ENCODE measurements at regions not wholly inside any gene's neighbourhood (a gene's known extent, or its start where the extent isn't known, plus 50 kb on each side); places are given as distances from the start of the nearest gene placed in this dataset.

DNA sequence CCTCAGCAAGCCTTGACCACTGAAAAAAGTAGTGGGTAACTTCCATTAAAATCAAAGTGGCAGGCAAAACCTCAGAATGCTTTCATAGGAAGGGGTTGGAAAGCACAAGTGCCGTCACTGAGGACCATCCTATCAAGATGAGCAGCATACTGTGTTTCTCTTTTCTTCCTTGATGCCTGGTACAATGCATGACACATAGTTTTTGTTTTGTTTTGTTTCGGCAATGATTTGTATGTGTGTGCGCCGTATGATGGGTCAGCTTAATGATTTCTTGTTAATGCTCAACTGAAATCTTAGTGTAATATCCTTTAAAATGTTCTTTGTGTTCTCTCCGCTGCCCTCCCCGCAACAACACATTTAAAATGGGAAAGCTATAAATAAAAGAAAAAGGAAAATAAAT lies 476.4 kb upstream of the KCNMB2 start:
- H3K36me3 Mint-ChIP-seq (ENCODE audit: low read depth), result no peaks in the 10 kb centered on the region

DNA sequence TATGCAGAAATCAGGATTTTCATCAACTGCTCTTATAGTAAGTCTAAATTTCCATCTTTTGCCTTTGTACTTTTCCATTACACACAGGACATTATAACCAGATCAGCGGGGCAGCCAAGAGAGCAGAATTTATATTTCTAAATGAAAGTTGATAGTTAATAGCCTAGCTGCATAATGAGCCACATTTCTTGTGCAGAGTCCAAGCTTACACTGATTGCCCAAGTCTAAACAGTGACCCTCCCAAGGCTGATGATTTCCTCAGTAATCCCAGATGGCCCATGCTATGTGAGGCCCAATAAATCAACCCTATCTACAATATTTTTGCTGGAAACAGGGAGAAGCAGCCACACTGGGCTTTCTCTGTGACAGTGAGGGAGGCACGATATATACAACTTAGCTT lies 475.8 kb upstream of the KCNMB2 start:
- H3K9me3 Mint-ChIP-seq (ENCODE audit: insufficient read depth), result no peaks in the 10 kb centered on the region

More for the DNA sequence above, 476.4 kb upstream of the KCNMB2 start:
- Mint-ChIP-seq H3K9me3 (ENCODE audit: insufficient read depth) (no peaks in the 10 kb centered on the region), H3K4me3 (no peak overlapping the region), H3K4me1 (ENCODE audit: low read depth) (no peaks in the 10 kb centered on the region), H3K27me3 (ENCODE audit: low read depth) (no peaks in the 10 kb centered on the region), H3K27ac (no peak overlapping the region)
- POLR2A ChIA-PET, result no interaction called here
- DNase-seq, result no peak
- CTCF ChIA-PET, result no interaction called here
- ATAC-seq, result no peak

DNA sequence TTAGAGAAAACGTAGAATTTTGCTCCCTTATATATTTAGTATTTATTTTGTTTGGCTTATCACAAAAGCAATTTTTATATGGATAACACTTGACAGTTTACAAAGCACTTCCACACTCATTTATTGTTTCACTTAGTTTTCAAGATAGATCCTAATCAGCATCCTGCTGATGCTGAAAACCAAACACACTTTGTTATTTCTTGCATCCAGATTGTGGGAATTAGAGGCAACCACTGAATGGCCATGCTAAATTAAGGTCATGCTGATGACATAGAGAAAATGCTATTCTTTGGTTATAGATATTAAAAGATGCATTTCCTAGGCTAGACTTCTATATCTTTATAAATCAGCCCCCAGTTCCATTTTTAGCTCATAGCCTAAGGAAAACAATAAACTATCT lies 474.1 kb upstream of the KCNMB2 start:
- no peaks in the 10 kb centered on the region for H3K9me3 Mint-ChIP-seq (ENCODE audit: insufficient read depth)
- ATAC-seq (no peak), DNase-seq (no peak)
- POLR2A ChIA-PET, result no interaction called here
- H3K27me3 Mint-ChIP-seq (ENCODE audit: low read depth), result no peaks in the 10 kb centered on the region
- no peak overlapping the region for H3K27ac Mint-ChIP-seq
- H3K36me3 Mint-ChIP-seq (ENCODE audit: low read depth), result no peaks in the 10 kb centered on the region
- no peak overlapping the region for H3K4me3 Mint-ChIP-seq
- CTCF ChIA-PET, result no interaction called here
- H3K4me1 Mint-ChIP-seq (ENCODE audit: low read depth), result no peaks in the 10 kb centered on the region

More for the DNA sequence above, 475.8 kb upstream of the KCNMB2 start:
- ATAC-seq, result no peak
- H3K27ac Mint-ChIP-seq, result no peak overlapping the region
- CTCF ChIA-PET, result no interaction called here
- H3K36me3 Mint-ChIP-seq (ENCODE audit: low read depth), result no peaks in the 10 kb centered on the region
- H3K27me3 Mint-ChIP-seq (ENCODE audit: low read depth), result no peaks in the 10 kb centered on the region
- POLR2A ChIA-PET, result no interaction called here
- DNase-seq, result no peak
- H3K4me1 Mint-ChIP-seq (ENCODE audit: low read depth), result no peaks in the 10 kb centered on the region
- H3K4me3 Mint-ChIP-seq, result no peak overlapping the region

DNA sequence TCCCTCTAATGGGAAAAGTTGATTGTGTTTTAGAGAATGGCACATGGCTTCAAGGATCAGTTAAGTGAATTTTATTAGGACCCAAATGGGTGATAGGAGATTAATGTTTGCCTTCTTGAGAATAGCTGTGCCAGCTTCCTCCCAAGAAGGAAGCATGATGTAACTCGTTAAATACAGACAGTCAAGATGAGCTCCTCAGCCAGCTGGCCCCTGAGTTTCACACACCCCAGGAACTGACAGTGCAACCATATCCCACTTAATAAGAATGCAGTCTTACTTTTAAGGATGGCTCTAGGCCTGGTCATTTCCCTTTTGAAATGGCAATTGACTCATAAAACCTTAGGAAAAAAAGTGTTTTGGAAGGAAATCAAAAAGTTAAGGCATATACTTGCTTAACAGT lies 472.8 kb upstream of the KCNMB2 start:
- Mint-ChIP-seq H3K9me3 (ENCODE audit: insufficient read depth) (no peaks in the 10 kb centered on the region), H3K27me3 (ENCODE audit: low read depth) (no peaks in the 10 kb centered on the region), H3K27ac (no peak overlapping the region), H3K36me3 (ENCODE audit: low read depth) (no peaks in the 10 kb centered on the region), H3K4me3 (no peak overlapping the region), H3K4me1 (ENCODE audit: low read depth) (no peaks in the 10 kb centered on the region)
- ChIA-PET CTCF (no interaction called here), POLR2A (no interaction called here)
- DNase-seq (no peak), ATAC-seq (no peak)

DNA sequence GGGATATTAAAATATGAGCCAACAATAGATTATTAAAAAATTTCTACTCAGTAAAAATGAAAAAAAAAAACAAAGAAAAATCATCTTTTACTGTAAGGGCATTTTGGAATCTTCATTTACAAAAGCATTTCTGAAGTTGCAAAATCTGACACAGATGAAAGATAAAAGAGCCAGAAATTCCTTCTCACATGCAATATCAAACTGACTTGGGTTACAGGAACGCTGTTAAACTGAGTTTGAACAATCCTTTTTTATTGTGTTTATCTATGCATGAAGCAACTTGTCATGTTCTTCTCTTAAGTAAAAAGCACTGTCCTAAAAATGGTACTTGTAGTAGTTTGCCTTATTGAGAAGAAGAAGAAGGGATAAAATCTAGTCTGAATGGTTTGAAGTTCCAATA lies 468.5 kb upstream of the KCNMB2 start:
- DNase-seq (no peak), ATAC-seq (no peak)
- ChIA-PET POLR2A (no interaction called here), CTCF (no interaction called here)
- Mint-ChIP-seq H3K9me3 (ENCODE audit: insufficient read depth) (no peaks in the 10 kb centered on the region), H3K4me1 (ENCODE audit: low read depth) (no peaks in the 10 kb centered on the region), H3K4me3 (no peak overlapping the region), H3K27me3 (ENCODE audit: low read depth) (no peaks in the 10 kb centered on the region), H3K36me3 (ENCODE audit: low read depth) (no peaks in the 10 kb centered on the region), H3K27ac (no peak overlapping the region)

DNA sequence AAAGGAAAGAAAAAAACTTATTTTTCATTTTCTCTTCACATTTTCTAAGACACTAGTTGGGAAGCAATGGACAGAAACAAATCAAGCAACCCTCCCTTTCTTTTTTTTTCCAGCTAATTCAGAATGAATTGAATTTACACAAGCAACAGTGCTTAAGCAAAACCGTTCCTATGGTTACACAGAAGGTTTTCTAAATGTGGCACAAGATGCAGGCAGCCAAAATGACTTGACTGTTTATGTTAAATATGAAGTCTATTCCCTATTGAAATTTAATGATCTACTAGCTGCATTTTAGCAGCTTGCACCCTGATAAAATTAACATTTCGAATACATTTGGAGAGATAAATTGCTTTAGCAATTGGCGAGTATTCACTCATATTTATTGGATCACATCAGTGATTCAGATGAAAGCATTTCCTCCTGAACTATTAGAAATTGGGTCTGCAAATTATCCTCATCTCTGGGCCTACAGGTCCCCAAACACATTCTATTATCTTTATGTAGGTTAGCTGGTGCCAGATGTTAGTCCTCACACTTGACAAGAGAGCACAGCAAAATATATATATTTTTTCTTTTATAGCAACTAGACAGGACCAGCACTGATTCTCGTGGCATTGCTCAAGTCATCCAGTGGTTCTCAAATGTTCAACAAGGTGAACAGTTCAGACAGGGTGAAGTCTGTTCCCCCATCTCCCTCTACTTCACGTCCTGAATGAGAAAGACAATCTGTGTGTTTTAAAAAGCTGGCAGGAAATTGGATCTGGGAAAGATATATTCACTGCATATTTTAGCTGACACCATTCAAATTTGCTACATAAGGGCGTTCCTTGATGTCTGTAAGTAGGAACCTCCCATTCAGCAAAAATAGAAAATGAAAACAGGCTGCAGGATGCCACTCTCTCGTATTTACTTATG lies 463.6 kb upstream of the KCNMB2 start:
- no peaks in the 10 kb centered on the region for H3K27me3 Mint-ChIP-seq (ENCODE audit: low read depth)
- DNase-seq, result no peak
- peaks cover 4% of the 10 kb centered on the region for H3K4me1 Mint-ChIP-seq (ENCODE audit: low read depth)
- no peak for ATAC-seq
- no peaks in the 10 kb centered on the region for H3K9me3 Mint-ChIP-seq (ENCODE audit: insufficient read depth)
- ChIA-PET CTCF (interaction anchor here (0.6 kb wide), 1 partner anchor 21 kb away, joined by 3 read pairs; no protein-coding TSS in a partner anchor), POLR2A (no interaction called here)
- H3K36me3 Mint-ChIP-seq (ENCODE audit: low read depth), result no peaks in the 10 kb centered on the region
- H3K4me3 Mint-ChIP-seq, result no peak overlapping the region
- no peak overlapping the region for H3K27ac Mint-ChIP-seq

DNA sequence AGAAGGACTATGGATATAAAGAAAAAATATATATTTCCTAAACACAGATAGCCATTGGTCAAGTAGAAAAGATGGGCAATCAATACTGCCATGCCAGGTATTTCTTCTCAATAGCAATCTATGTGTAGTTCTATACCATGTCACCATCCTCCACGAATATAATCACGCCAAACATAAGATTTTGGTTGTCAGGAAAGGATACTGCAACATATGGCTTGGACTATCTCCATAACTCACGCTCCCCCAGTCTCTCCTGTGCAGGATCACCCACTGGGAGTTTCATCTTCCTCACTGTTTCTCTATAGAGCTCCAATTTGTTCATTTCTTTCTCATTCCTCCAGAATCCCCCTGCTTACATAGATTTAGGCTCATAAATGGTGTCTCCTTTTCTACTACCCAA lies 462.9 kb upstream of the KCNMB2 start:
- Mint-ChIP-seq H3K27me3 (ENCODE audit: low read depth) (no peaks in the 10 kb centered on the region), H3K4me1 (ENCODE audit: low read depth) (peaks cover 4% of the 10 kb centered on the region), H3K9me3 (ENCODE audit: insufficient read depth) (no peaks in the 10 kb centered on the region), H3K4me3 (no peak overlapping the region), H3K27ac (no peak overlapping the region), H3K36me3 (ENCODE audit: low read depth) (no peaks in the 10 kb centered on the region)
- DNase-seq, result no peak
- no peak for ATAC-seq
- ChIA-PET POLR2A (no interaction called here), CTCF (no interaction called here)

DNA sequence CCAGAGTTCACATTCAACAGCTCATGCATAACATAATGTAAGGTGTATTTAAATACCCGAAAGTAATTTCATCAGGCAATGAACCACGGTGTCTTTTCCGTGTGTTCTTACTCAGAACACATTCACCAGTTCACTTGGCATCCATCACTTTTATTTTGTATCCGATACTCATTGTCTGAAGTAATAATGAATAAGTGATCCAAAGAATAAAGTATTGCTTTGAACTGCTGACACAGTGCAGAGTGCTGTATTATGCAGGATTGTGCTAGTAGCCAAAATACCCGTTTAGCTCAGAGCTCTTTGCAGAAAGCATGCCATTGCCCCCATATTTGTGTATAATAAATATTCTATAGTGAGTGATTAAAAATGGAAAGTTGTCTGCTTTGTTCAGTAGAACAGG lies 460.9 kb upstream of the KCNMB2 start:
- no peak for ATAC-seq
- CTCF ChIA-PET, result interaction anchor here (1.7 kb wide), 1 partner anchor 9 kb away, joined by 6 read pairs; no protein-coding TSS in a partner anchor
- H3K4me1 Mint-ChIP-seq (ENCODE audit: low read depth), result peaks cover 9% of the 10 kb centered on the region

DNA sequence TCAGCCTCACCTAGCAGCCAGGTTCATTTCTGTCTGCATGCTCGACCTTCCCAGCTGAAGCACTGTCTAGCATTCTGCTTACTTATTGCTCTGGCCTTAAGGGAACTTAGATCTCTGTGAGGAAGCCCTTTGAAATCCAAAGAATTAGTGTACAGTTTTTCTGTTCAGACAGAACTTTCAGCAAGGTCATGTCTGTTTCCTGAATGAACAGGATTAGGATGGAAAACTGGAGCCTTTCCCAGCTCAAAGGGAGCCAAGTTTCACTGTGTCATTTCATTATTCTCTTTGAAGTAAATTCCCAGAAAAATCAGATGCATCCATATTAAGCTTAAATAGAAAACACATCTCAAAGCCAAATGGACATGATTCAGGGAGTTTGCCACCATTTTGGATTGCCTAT lies 457.3 kb upstream of the KCNMB2 start:
- no peaks in the 10 kb centered on the region for H3K9me3 Mint-ChIP-seq (ENCODE audit: insufficient read depth)
- H3K36me3 Mint-ChIP-seq (ENCODE audit: low read depth), result no peaks in the 10 kb centered on the region
- H3K27me3 Mint-ChIP-seq (ENCODE audit: low read depth), result no peaks in the 10 kb centered on the region
- ChIA-PET POLR2A (interaction anchor here (0.6 kb wide), 1 partner anchor 1073 kb away, joined by 5 read pairs; no protein-coding TSS in a partner anchor), CTCF (no interaction called here)
- ATAC-seq (no peak), DNase-seq (no peak)
- no peak overlapping the region for H3K27ac Mint-ChIP-seq
- peaks cover 9% of the 10 kb centered on the region for H3K4me1 Mint-ChIP-seq (ENCODE audit: low read depth)
- H3K4me3 Mint-ChIP-seq, result no peak overlapping the region

More for the DNA sequence above, 460.9 kb upstream of the KCNMB2 start:
- no peak for DNase-seq
- no peaks in the 10 kb centered on the region for H3K36me3 Mint-ChIP-seq (ENCODE audit: low read depth)
- H3K27me3 Mint-ChIP-seq (ENCODE audit: low read depth), result no peaks in the 10 kb centered on the region
- H3K27ac Mint-ChIP-seq, result no peak overlapping the region
- POLR2A ChIA-PET, result no interaction called here
- no peaks in the 10 kb centered on the region for H3K9me3 Mint-ChIP-seq (ENCODE audit: insufficient read depth)
- no peak overlapping the region for H3K4me3 Mint-ChIP-seq

DNA sequence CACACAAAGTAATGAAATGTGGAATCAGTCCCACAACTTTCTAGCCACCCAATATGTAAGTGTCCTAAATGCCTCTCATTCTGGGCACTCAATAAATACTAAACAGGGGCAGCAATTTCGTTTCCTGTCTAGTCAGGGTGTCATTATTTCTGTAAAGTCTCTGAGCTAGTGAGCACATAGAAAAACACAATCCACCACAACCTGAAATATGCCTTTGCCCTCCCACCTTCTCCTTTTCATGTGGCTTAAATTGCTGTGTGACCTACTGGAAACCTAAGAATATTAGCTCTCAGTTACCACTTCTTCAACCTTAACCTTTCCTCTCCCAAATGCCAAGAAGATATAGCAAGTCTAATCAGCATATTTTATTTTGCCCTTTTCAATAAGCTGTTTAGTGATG lies 456.3 kb upstream of the KCNMB2 start:
- no peak overlapping the region for H3K4me3 Mint-ChIP-seq
- ChIA-PET CTCF (no interaction called here), POLR2A (no interaction called here)
- H3K9me3 Mint-ChIP-seq (ENCODE audit: insufficient read depth), result no peaks in the 10 kb centered on the region
- H3K27me3 Mint-ChIP-seq (ENCODE audit: low read depth), result no peaks in the 10 kb centered on the region
- H3K36me3 Mint-ChIP-seq (ENCODE audit: low read depth), result no peaks in the 10 kb centered on the region
- H3K27ac Mint-ChIP-seq, result no peak overlapping the region
- H3K4me1 Mint-ChIP-seq (ENCODE audit: low read depth), result peaks cover 18% of the 10 kb centered on the region
- DNase-seq (no peak), ATAC-seq (no peak)

DNA sequence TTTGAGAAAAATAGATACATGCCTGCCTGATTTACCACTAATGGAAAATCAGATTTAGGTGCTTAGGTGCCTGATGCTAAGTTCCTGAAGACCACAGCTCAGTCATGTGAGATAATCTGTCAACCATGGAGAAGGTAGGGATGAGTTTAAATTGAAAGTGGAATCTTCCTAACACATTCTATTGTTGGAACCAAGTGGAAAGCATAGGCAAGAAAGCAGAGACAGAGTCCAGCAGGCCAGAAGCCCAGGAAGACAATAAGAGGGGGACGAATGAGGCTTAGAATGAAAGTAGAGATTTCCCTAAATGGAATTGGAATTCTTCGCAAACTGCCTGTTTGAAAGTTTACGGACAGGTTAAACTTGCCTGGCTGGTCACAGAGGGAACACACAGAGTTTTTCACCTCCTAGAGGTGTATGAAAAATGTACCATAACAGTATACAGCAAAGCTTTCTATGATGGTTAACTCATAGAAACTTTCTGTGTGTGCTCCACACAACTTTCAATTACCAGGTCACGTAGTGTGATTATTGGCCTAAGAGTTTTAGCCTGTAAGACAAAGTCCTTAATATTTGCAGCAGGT lies 453.8 kb upstream of the KCNMB2 start:
- Mint-ChIP-seq H3K9me3 (ENCODE audit: insufficient read depth) (no peaks in the 10 kb centered on the region), H3K4me3 (no peak overlapping the region), H3K36me3 (ENCODE audit: low read depth) (no peaks in the 10 kb centered on the region), H3K27me3 (ENCODE audit: low read depth) (no peaks in the 10 kb centered on the region), H3K27ac (no peak overlapping the region), H3K4me1 (ENCODE audit: low read depth) (peaks cover 20% of the 10 kb centered on the region)
- no peak for ATAC-seq
- CTCF ChIA-PET, result interaction anchor here (0.6 kb wide), 1 partner anchor 549 kb away, joined by 4 read pairs; no protein-coding TSS in a partner anchor
- DNase-seq, result no peak
- POLR2A ChIA-PET, result no interaction called here

DNA sequence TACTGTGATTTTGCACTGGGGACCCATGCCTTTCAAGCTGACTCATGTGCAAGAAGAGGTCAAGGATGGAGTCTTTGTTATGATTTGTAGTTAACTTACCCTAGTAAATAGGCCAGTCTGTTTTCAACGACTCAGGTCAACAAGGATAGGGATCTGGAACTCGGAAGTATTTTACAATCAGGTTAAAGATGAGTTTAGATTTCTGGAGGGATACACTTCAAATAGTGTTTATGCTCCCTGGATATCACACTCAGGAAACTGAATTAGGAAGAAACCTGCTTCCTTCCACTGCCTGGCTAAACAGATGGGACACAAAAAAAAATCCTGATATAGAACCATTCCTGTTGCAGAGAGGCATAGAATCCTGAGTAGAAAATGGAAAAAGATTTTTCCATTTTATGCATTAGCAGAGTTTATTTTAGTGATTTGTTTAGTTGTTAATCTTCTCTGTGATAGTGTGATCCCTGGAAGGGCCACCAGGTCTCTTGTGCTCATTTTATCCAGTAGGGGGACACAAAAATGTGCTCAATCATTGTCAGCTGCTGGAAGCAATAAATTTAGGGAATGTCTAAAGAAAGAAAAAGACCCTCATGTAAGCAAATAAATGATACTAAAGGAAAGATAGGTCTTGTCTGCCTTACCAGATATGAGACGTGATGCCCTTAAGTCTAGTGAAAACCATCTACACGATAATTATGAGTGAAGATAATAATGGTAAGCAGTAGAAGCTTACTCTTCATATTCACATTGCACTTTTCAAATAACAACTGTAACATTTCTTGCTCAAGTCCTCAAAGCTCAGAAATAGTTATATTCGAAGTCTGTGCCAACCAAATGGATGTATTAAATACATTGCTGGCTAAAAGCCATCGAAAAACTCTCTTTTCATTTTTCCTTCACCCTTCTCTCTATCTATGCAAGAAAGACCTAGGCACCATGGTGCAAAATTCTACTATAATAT lies 452.1 kb upstream of the KCNMB2 start:
- no peak overlapping the region for H3K4me3 Mint-ChIP-seq
- CTCF ChIA-PET, result interaction anchor here (0.7 to 1.6 kb wide), 2 partner anchors 9 to 68 kb away, joined by 3 to 6 read pairs; no protein-coding TSS in a partner anchor

More for the DNA sequence above, 452.1 kb upstream of the KCNMB2 start:
- H3K4me1 Mint-ChIP-seq (ENCODE audit: low read depth), result peaks cover 20% of the 10 kb centered on the region
- no peaks in the 10 kb centered on the region for H3K9me3 Mint-ChIP-seq (ENCODE audit: insufficient read depth)
- H3K27me3 Mint-ChIP-seq (ENCODE audit: low read depth), result no peaks in the 10 kb centered on the region
- DNase-seq (no peak), ATAC-seq (no peak)
- H3K36me3 Mint-ChIP-seq (ENCODE audit: low read depth), result no peaks in the 10 kb centered on the region
- no peak overlapping the region for H3K27ac Mint-ChIP-seq
- POLR2A ChIA-PET, result no interaction called here
